ENCODE measurements at regions not wholly inside any gene's neighbourhood (a gene's known extent, or its start where the extent isn't known, plus 50 kb on each side); places are given as distances from the start of the nearest gene placed in this dataset.

- TF ChIP-seq, protein P1, sequence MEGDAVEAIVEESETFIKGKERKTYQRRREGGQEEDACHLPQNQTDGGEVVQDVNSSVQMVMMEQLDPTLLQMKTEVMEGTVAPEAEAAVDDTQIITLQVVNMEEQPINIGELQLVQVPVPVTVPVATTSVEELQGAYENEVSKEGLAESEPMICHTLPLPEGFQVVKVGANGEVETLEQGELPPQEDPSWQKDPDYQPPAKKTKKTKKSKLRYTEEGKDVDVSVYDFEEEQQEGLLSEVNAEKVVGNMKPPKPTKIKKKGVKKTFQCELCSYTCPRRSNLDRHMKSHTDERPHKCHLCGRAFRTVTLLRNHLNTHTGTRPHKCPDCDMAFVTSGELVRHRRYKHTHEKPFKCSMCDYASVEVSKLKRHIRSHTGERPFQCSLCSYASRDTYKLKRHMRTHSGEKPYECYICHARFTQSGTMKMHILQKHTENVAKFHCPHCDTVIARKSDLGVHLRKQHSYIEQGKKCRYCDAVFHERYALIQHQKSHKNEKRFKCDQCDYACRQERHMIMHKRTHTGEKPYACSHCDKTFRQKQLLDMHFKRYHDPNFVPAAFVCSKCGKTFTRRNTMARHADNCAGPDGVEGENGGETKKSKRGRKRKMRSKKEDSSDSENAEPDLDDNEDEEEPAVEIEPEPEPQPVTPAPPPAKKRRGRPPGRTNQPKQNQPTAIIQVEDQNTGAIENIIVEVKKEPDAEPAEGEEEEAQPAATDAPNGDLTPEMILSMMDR (IDR thresholded peaks at IDR 0.05) = no peak
- no peak overlapping the region for H3K27ac ChIP-seq
- no peaks in the 10 kb centered on the region for H3K27me3 ChIP-seq
- no peak for ATAC-seq
- intact Hi-C loops (cut with DNase I) = no loop called here
- H3K36me3 ChIP-seq = no peaks in the 10 kb centered on the region
- no peak overlapping the region for H3K4me3 ChIP-seq
- no peaks in the 10 kb centered on the region for H3K9me3 ChIP-seq
- H3K4me1 ChIP-seq = no peaks in the 10 kb centered on the region
- no peak for DNase-seq
Observed at GRCh38 chr12:58819985-58820384, 100.3 kb downstream of the LRIG3 start.
